HEK293T (cell line): ENCODE measurements at regions not wholly inside any gene's neighbourhood (a gene's known extent, or its start where the extent isn't known, plus 50 kb on each side); places are given as distances from the start of the nearest gene placed in this dataset.

Source experiments
- CTCF ChIA-PET: fragments of 350-600 bp; formaldehyde crosslinking; extraction: SDS; loops from one replicate; lab custom pipeline; 2021; ENCODE audit warnings: antibody characterized with exemption, inconsistent platforms; lab: Yijun Ruan, JAX
- POLR2A ChIA-PET: fragments of 350-600 bp; formaldehyde crosslinking; extraction: SDS; loops from one replicate; lab custom pipeline; 2020; ENCODE audit warnings: antibody characterized with exemption, inconsistent platforms; lab: Yijun Ruan, JAX
- DNase-seq: peaks from one replicate; pipeline ENCODE4 v3.0.0; 2012; ENCODE audit warnings: mixed read lengths; ENCODE audit errors: extremely low spot score
- ARNT ChIP-seq: fragments of 450-650 bp; IDR thresholded peaks from 2 replicates; pipeline ENCODE4 v1.6.1; 2017; ENCODE audit warnings: mild to moderate bottlenecking
- BHLHE40 ChIP-seq: fragments of 450-650 bp; IDR thresholded peaks from 2 replicates; pipeline ENCODE4 v1.6.1; 2016; ENCODE audit warnings: mild to moderate bottlenecking, moderate library complexity, borderline replicate concordance
- CTBP1 ChIP-seq: fragments of 450-650 bp; IDR thresholded peaks from 2 replicates; pipeline ENCODE4 v1.6.1; 2016; ENCODE audit warnings: borderline replicate concordance
- ELF4 ChIP-seq: fragments of 450-650 bp; IDR thresholded peaks from 2 replicates; pipeline ENCODE4 v1.6.1; 2017; ENCODE audit warnings: antibody characterized with exemption
- FOXA1 ChIP-seq: fragments of 450-650 bp; IDR thresholded peaks from 2 replicates; pipeline ENCODE4 v1.6.1; 2016; ENCODE audit warnings: mild to moderate bottlenecking
- FOXK2 ChIP-seq: fragments of 450-650 bp; IDR thresholded peaks from 2 replicates; pipeline ENCODE4 v1.6.1; 2016; ENCODE audit warnings: mild to moderate bottlenecking
- FOXM1 ChIP-seq: fragments of 450-650 bp; IDR thresholded peaks from 2 replicates; pipeline ENCODE4 v1.6.1; 2017; ENCODE audit warnings: mild to moderate bottlenecking, borderline replicate concordance
- HDGF ChIP-seq: fragments of 450-650 bp; IDR thresholded peaks from 2 replicates; pipeline ENCODE4 v1.6.1; 2017; ENCODE audit warnings: antibody characterized with exemption, borderline replicate concordance
- L3MBTL2 ChIP-seq: fragments of 450-650 bp; conservative IDR thresholded peaks from 2 replicates; pipeline ENCODE4 v1.6.1; 2016; ENCODE audit warnings: mild to moderate bottlenecking
- LEF1 ChIP-seq: fragments of 450-650 bp; IDR thresholded peaks from 2 replicates; pipeline ENCODE4 v1.6.1; 2017; ENCODE audit warnings: mild to moderate bottlenecking, borderline replicate concordance
- NFRKB ChIP-seq: fragments of 450-650 bp; IDR thresholded peaks from 2 replicates; pipeline ENCODE4 v1.6.1; 2016; ENCODE audit warnings: mild to moderate bottlenecking, moderate library complexity
- PKNOX1 ChIP-seq: fragments of 450-650 bp; IDR thresholded peaks from 2 replicates; pipeline ENCODE4 v1.6.1; 2016
- SP1 ChIP-seq: fragments of 450-650 bp; IDR thresholded peaks from 2 replicates; pipeline ENCODE4 v1.6.1; 2017
- SUZ12 ChIP-seq: fragments of 450-650 bp; IDR thresholded peaks from 2 replicates; pipeline ENCODE4 v1.6.1; 2016; ENCODE audit warnings: mild to moderate bottlenecking
- TARDBP ChIP-seq: fragments of 450-650 bp; IDR thresholded peaks from 2 replicates; pipeline ENCODE4 v1.6.1; 2016
- ZNF384 ChIP-seq: fragments of 450-650 bp; IDR thresholded peaks from 2 replicates; pipeline ENCODE4 v1.6.1; 2016

- no peak for DNase-seq
- ChIA-PET CTCF (no interaction called here), POLR2A (no interaction called here)
- TF ChIP-seq L3MBTL2 (no peak), FOXA1 (no peak), BHLHE40 (no peak), SUZ12 (no peak), HDGF (no peak), FOXK2 (no peak), ELF4 (no peak), NFRKB (no peak), ZNF384 (no peak), ARNT (no peak), PKNOX1 (no peak), FOXM1 (no peak), CTBP1 (no peak), LEF1 (no peak), SP1 (no peak), TARDBP (no peak)
These were observed 197.5 kb downstream of the IRS1 start for GRCh38 chr2:226601881-226602662.

GRCh38 chr2:226600802-226601201 lies 198.8 kb downstream of the IRS1 start:
- DNase-seq: no peak
- POLR2A ChIA-PET: no interaction called here
- TF ChIP-seq TARDBP: no peak
- TF ChIP-seq LEF1: no peak
- TF ChIP-seq ZNF384: no peak
- no peak for TF ChIP-seq ARNT
- TF ChIP-seq L3MBTL2: no peak
- no peak for TF ChIP-seq HDGF
- TF ChIP-seq BHLHE40: no peak
- no peak for TF ChIP-seq SP1
- TF ChIP-seq PKNOX1: no peak
- no peak for TF ChIP-seq NFRKB
- no peak for TF ChIP-seq SUZ12
- no peak for TF ChIP-seq FOXK2
- TF ChIP-seq ELF4: no peak
- TF ChIP-seq FOXA1: no peak
- no peak for TF ChIP-seq CTBP1
- no peak for TF ChIP-seq FOXM1
- CTCF ChIA-PET: no interaction called here

- ChIA-PET CTCF (no interaction called here), POLR2A (no interaction called here)
- DNase-seq: no peak
- no peak for TF ChIP-seq BHLHE40
- TF ChIP-seq TARDBP: no peak
- no peak for TF ChIP-seq FOXA1
- TF ChIP-seq SUZ12: no peak
- no peak for TF ChIP-seq ELF4
- no peak for TF ChIP-seq FOXM1
- TF ChIP-seq HDGF: no peak
These were observed 199.4 kb downstream of the IRS1 start for GRCh38 chr2:226600184-226600583.

GRCh38 chr2:226589043-226589442 lies 210.6 kb downstream of the IRS1 start:
- TF ChIP-seq BHLHE40 (no peak), NFRKB (no peak), LEF1 (no peak), ZNF384 (no peak), FOXA1 (no peak), FOXK2 (no peak), CTBP1 (no peak), L3MBTL2 (no peak), TARDBP (no peak), HDGF (no peak)
- CTCF ChIA-PET: no interaction called here
- DNase-seq: no peak
- POLR2A ChIA-PET: no interaction called here

GRCh38 chr2:226585130-226585561 lies 214.5 kb downstream of the IRS1 start:
- TF ChIP-seq SUZ12 (no peak), ARNT (no peak), FOXA1 (no peak)
- CTCF ChIA-PET: no interaction called here
- POLR2A ChIA-PET: no interaction called here
- no peak for DNase-seq

- no peak for DNase-seq
- no peak for TF ChIP-seq SUZ12
- no peak for TF ChIP-seq SP1
- TF ChIP-seq CTBP1: no peak
- no peak for TF ChIP-seq ZNF384
- no peak for TF ChIP-seq ARNT
- no peak for TF ChIP-seq PKNOX1
- TF ChIP-seq L3MBTL2: no peak
- TF ChIP-seq LEF1: no peak
- TF ChIP-seq FOXK2: no peak
- no peak for TF ChIP-seq FOXM1
- no peak for TF ChIP-seq FOXA1
- no peak for TF ChIP-seq HDGF
- no peak for TF ChIP-seq TARDBP
- CTCF ChIA-PET: no interaction called here
- POLR2A ChIA-PET: no interaction called here
These were observed 215.0 kb downstream of the IRS1 start for GRCh38 chr2:226584518-226585055.
